Small intestine (tissue), 7 donors: ENCODE measurements at regions not wholly inside any gene's neighbourhood (a gene's known extent, or its start where the extent isn't known, plus 50 kb on each side); places are given as distances from the start of the nearest gene placed in this dataset.
A peak's percentile ranks its signal among the peaks of the same experiment; 100 is the strongest.

Experiments
- DNase-seq, 2 donors: peaks; one replicate each; pipeline versions ENCODE4 v3.0.0 to v3.0.0-alpha.2; 2013
- FAIRE-seq: peaks from 2 replicates; lab custom pipeline; 2012; peaks lifted over from hg19 to GRCh38; lab: Jason Lieb, UNC
- H3K27ac ChIP-seq, 3 donors: one replicate each; pipeline ENCODE4 v1.5.1; 2013; ENCODE audit warnings: low read length in 2 of 3, mild to moderate bottlenecking in 2 of 3, control low read depth in 1 of 3, inconsistent platforms in 1 of 3, low read depth in 1 of 3, moderate library complexity in 1 of 3
- H3K27me3 ChIP-seq, 3 donors: one replicate each; pipeline ENCODE4 v1.6.1; 2013; ENCODE audit warnings: low read length in 3 of 3, inconsistent platforms in 1 of 3; ENCODE audit not compliant: control insufficient read depth in 3 of 3, insufficient read depth in 3 of 3
- H3K36me3 ChIP-seq, 3 donors: one replicate each; pipeline ENCODE4 v1.6.1; 2013; ENCODE audit warnings: low read length in 3 of 3, inconsistent platforms in 1 of 3, low read depth in 1 of 3, mild to moderate bottlenecking in 1 of 3, moderate library complexity in 1 of 3; ENCODE audit not compliant: control insufficient read depth in 3 of 3, insufficient read depth in 2 of 3
- H3K4me1 ChIP-seq, 3 donors: one replicate each; pipeline ENCODE4 v1.6.1; 2013; ENCODE audit warnings: low read length in 2 of 3, inconsistent platforms in 1 of 3, low read depth in 1 of 3, mild to moderate bottlenecking in 1 of 3, moderate library complexity in 1 of 3; ENCODE audit not compliant: control insufficient read depth in 3 of 3, insufficient read depth in 2 of 3
- H3K4me3 ChIP-seq, 3 donors: one replicate each; pipeline ENCODE4 v1.5.1; 2013; ENCODE audit warnings: low read length in 3 of 3, control low read depth in 1 of 3, inconsistent platforms in 1 of 3, low read depth in 1 of 3, mild to moderate bottlenecking in 1 of 3, moderate library complexity in 1 of 3
- H3K9me3 ChIP-seq, 2 donors: one replicate each; pipeline ENCODE4 v1.6.1; 2013; ENCODE audit warnings: low read depth in 1 of 2, low read length in 1 of 2; ENCODE audit not compliant: control insufficient read depth in 2 of 2, insufficient read depth in 1 of 2
- WGBS, 3 donors: extraction: QIAGEN DNeasy Blood & Tissue Kit; methylation state at CpG; one replicate each; pipeline ENCODE4 v1.1.7; 2013; 5-methylcytosine and 5-hydroxymethylcytosine counted together
- donor health status: healthy with polysubstance abuse.
- donor health status: control.
- donor health status: control.
- donor health status: Bipolar disorder and iron deficiency.
- donor health status: healthy.

DNA sequence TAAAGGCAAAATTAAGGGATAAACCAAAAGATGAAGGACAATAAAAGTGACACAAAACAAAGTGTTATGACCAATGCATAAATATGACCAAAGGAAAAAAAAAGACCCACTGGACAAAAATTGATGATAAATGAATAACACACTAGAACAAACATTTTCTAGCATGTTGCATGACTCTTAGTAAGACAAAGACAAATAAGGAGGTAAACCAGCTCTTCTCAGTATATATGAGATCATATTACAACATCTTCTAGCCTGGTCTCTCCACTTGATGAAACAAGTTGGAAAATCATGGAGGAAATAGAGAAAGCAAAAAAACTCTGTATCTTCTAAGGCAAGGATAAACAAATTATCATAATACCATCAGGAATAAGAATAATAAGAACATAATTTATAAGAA, 163.9 kb upstream of the GBE1 start:
- DNase-seq, result no peak
- no peaks in the 10 kb centered on the region for H3K27me3 ChIP-seq
- H3K36me3 ChIP-seq, result no peaks in the 10 kb centered on the region
- H3K9me3 ChIP-seq, result no peaks in the 10 kb centered on the region
- no peaks in the 10 kb centered on the region for H3K4me1 ChIP-seq
- FAIRE-seq, result no peak
- H3K4me3 ChIP-seq, result no peak overlapping the region
- no peak overlapping the region for H3K27ac ChIP-seq

DNA sequence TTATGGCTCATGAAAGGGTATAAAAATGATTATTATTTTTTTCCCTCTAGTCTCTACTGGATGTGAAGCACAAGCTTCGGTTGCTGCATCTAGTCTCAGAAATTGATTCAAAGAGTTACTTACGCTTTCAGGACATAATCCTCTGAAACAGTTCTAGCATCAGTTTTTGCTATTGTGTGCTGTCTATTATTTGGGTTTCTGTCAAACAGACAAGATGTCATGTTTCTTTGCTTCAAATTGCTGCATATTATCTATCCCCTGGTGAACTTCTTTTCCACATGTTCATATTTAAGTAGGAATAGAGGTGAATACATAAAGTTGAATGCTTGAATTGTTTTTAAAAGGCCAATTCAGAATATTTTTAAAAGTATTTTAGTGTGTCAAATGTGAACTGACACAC, 161.6 kb upstream of the GBE1 start:
- no peaks in the 10 kb centered on the region for H3K27me3 ChIP-seq
- H3K36me3 ChIP-seq, result no peaks in the 10 kb centered on the region
- no peak for DNase-seq
- no peak overlapping the region for H3K4me3 ChIP-seq
- H3K9me3 ChIP-seq, result no peaks in the 10 kb centered on the region
- H3K27ac ChIP-seq, result no peak overlapping the region
- no peak for FAIRE-seq
- 87 to 92% (median 88%) methylated on average over 2 of the region's 2 CpGs for WGBS, 3 donors
- H3K4me1 ChIP-seq, result no peaks in the 10 kb centered on the region

- 74 to 94% (median 76%) methylated on average over 1 of the region's 1 CpG for WGBS, 3 donors
- no peak for FAIRE-seq
- H3K4me1 ChIP-seq, result no peaks in the 10 kb centered on the region
Observed at GRCh38 chr3:81922404-81922803, 161.0 kb upstream of the GBE1 start.

DNA sequence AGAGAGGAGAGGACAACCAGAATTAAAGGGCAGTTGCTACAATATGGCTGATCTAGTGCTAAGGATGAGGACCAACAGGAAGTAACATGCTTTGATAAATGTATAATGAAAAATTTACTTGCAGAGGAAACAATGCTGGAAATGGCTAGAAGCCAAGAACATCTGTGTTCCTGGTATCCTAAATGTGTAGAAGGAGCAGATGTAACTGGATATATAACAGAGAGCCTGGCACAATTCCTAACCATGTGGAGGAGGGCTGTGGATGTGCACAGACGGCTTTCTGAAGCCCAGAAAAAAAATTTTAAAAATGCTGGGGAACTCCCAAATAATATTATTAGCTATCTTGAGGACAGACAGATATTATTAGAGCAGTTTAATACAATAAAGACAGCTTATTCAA, 159.4 kb upstream of the GBE1 start:
- H3K27ac ChIP-seq, result no peak overlapping the region
- H3K4me1 ChIP-seq, result no peaks in the 10 kb centered on the region
- H3K36me3 ChIP-seq, result no peaks in the 10 kb centered on the region
- H3K27me3 ChIP-seq, result no peaks in the 10 kb centered on the region
- DNase-seq, result peak in 1 of 2 donors; percentile 3
- 45 to 72% (median 58%) methylated on average over 1 of the region's 1 CpG for WGBS, 3 donors
- no peak for FAIRE-seq
- H3K4me3 ChIP-seq, result no peak overlapping the region
- H3K9me3 ChIP-seq, result no peaks in the 10 kb centered on the region

More at GRCh38 chr3:81922404-81922803, 161.0 kb upstream of the GBE1 start:
- no peak overlapping the region for H3K27ac ChIP-seq
- no peaks in the 10 kb centered on the region for H3K9me3 ChIP-seq
- no peak overlapping the region for H3K4me3 ChIP-seq
- H3K36me3 ChIP-seq, result no peaks in the 10 kb centered on the region
- DNase-seq, result no peak
- H3K27me3 ChIP-seq, result no peaks in the 10 kb centered on the region

DNA sequence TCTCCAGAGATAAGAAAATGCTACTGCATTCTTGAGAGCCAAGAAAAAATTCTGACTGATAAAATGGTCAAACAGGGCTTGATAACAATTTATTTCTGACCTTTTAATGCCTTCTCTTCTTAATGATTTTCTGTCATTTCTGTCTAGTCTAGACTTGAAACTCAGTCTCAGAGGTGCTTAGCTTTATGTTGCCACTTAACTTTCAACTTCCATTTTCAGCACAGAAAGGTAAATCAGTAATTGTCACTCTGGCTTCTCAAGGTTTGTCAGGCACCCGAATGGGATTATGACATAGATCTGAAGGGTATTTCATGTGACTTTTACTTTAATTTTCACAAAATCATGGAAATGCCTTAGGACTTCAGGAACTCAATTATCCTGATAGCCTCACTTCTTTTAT, 155.4 kb upstream of the GBE1 start:
- H3K27ac ChIP-seq, result no peak overlapping the region
- DNase-seq (no peak), FAIRE-seq (no peak)
- no peaks in the 10 kb centered on the region for H3K36me3 ChIP-seq
- no peak overlapping the region for H3K4me3 ChIP-seq
- H3K27me3 ChIP-seq, result no peaks in the 10 kb centered on the region
- 26 to 59% (median 47%) methylated on average over 1 of the region's 1 CpG for WGBS, 3 donors
- H3K4me1 ChIP-seq, result no peaks in the 10 kb centered on the region
- H3K9me3 ChIP-seq, result no peaks in the 10 kb centered on the region

- Histone ChIP-seq H3K9me3 (no peaks in the 10 kb centered on the region), H3K27ac (no peak overlapping the region), H3K36me3 (no peaks in the 10 kb centered on the region), H3K4me1 (no peaks in the 10 kb centered on the region), H3K4me3 (no peak overlapping the region), H3K27me3 (no peaks in the 10 kb centered on the region)
- WGBS, 3 donors, result 71 to 92% (median 82%) methylated on average over 1 of the region's 1 CpG
- DNase-seq, result no peak
- no peak for FAIRE-seq
Observed at GRCh38 chr3:81913886-81914663, 152.6 kb upstream of the GBE1 start.

- Histone ChIP-seq H3K4me1 (no peaks in the 10 kb centered on the region), H3K9me3 (no peaks in the 10 kb centered on the region), H3K36me3 (no peaks in the 10 kb centered on the region), H3K27ac (no peak overlapping the region), H3K27me3 (no peaks in the 10 kb centered on the region), H3K4me3 (no peak overlapping the region)
- FAIRE-seq, result no peak
- no peak for DNase-seq
- WGBS, 3 donors, result 89 to 92% (median 90%) methylated on average over 2 of the region's 2 CpGs
Observed at GRCh38 chr3:81911221-81911620, 149.8 kb upstream of the GBE1 start.

DNA sequence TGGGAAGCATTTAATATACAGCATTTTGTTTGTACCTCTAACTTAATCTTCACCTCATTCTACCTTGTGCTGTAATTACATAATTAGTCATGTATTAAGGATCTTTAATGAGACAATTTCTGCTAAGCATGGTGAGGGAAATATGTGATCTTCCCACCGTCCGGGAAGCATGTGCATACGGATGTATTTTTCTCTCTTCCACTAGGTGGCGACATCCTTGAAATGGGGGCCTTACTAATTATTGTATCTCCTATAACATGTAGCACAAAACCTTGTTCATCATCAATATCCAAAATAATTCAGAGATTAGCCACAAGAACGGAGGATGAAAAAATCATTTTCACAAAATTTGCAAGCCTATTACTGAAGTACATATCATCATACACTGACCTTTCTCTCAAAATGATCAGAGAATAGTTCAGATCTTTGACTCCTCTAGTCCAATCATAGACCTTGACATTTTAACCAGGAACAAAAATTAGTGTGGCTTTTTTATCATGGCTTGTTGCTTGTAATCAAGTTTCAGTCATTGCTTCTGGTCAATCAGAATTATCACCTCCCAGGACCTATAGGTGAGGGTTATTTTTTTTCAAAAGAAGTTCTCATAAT, 148.9 kb upstream of the GBE1 start:
- no peaks in the 10 kb centered on the region for H3K4me1 ChIP-seq
- no peak for FAIRE-seq
- 6 to 17% (median 12%) methylated on average over 5 of the region's 5 CpGs for WGBS, 3 donors
- H3K9me3 ChIP-seq, result no peaks in the 10 kb centered on the region
- DNase-seq, result peak; percentile 25 to 41
- no peaks in the 10 kb centered on the region for H3K27me3 ChIP-seq
- H3K27ac ChIP-seq, result no peak overlapping the region
- H3K4me3 ChIP-seq, result no peak overlapping the region
- H3K36me3 ChIP-seq, result no peaks in the 10 kb centered on the region
